HG03066 (cell line): ENCODE measurements at regions not wholly inside any gene's neighbourhood (a gene's known extent, or its start where the extent isn't known, plus 50 kb on each side); places are given as distances from the start of the nearest gene placed in this dataset.

Source experiments
- ATAC-seq: cut with Tn5 transposase; IDR thresholded peaks from one replicate; pipeline ENCODE4 v1.9.1; 2021; ENCODE audit warnings: low read depth; ENCODE audit not compliant: unreplicated experiment

- ATAC-seq = no peak
These were observed 399.9 kb upstream of the MARCKS start for GRCh38 chr6:113457198-113457597.

GRCh38 chr6:113457751-113458150 is 399.4 kb upstream of the MARCKS start:
- ATAC-seq = no peak

GRCh38 chr6:113458368-113459010 is 398.7 kb upstream of the MARCKS start:
- no peak for ATAC-seq

DNA sequence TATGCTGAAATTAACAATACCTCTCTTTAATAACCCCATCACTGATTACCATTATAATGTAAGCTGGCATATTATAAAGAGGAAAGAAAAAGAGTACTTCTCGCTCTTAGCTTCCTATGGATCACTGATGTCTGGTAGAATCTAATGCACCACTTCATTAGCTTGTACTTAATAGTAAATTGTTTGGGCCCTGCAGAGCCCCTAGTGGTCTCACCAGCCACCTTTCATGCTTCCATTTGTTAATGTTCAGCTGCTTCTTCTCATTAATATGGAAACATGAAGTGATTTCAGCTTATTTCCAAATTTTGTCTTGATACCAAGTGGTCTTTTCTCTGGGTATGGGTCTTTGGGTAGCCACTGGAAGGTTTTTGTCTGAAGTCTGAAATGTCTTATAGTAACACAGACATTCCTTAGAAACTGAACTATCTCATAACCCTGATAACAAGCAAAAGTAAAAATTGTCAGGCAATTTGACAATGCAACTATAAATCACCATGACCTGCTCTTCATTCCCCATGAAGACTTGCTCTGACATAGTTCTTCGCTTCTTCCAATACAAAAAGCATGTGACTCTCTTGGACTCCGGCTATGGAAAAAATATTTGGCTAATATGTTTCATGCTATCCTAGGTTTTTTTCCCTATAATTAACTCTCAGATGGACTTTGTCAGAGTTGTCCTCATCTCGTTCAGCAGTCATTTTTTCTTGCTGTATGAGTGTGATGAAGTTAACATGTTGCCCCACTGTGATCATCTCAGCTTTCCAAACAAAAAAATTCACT is 395.8 kb upstream of the MARCKS start:
- ATAC-seq = no peak

GRCh38 chr6:113464536-113464935 is 392.6 kb upstream of the MARCKS start:
- no peak for ATAC-seq

DNA sequence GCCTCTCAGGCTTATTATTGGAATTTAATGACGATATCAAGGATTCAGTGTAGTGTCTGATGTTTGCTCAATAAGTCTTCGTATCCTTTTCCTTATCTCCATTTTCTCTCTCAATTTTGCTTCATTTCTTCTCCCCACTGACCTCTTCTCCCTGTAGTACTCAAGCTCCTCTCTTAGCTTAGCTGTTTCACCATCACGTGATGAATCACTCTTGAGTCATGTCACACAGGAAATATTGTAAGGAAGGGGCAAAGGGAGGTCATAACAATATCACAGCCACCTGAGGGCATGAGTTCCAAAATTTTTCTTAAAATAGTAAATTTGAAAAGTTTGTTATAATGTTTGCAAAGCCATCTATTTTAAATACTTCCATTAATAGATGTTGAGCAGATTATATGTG is 392.2 kb upstream of the MARCKS start:
- ATAC-seq = no peak

- ATAC-seq = no peak
These were observed 390.6 kb upstream of the MARCKS start for GRCh38 chr6:113466526-113466925.

DNA sequence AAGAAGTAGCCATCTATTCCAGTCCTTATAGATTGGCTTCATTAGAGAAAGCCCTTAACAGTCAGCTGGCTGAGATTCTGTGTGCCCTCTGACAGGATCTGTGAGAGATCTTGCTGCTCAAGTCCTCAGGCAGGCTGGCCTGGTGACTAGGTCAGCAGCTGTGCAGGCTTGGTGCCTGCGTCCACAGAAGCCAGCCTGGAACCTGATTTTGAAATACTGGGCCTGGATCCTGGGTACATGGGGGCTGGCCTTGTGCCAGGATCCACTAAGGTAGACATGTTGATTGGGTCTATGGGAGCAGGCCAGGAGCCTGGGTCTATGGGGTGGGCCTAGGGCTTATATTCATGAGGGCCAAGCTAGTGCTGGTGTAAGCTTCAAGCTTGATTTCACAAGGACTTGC is 381.8 kb upstream of the MARCKS start:
- ATAC-seq = no peak

- no peak for ATAC-seq
These were observed 380.0 kb upstream of the MARCKS start for GRCh38 chr6:113476937-113477839.

DNA sequence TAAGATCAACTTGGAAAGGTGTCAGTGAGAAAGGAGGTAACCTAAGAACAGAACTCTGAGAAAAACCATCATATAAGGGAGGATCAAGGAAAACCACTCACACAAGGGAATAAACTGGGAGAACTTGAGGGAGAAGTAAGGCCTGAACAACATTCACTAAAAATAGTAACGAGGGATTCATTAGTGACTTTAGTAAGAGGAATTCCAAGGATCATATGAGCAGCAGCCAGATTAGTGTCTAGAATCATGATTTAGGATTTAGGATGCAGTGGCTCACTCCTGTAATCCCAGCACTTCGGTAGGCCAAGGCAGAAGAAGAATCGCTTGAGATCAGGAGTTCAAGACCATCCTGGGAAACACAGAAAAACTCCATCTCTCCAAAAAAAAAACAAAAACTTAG is 376.5 kb upstream of the MARCKS start:
- no peak for ATAC-seq

GRCh38 chr6:113481458-113481857 is 375.7 kb upstream of the MARCKS start:
- no peak for ATAC-seq

- no peak for ATAC-seq
These were observed 375.2 kb upstream of the MARCKS start for GRCh38 chr6:113481910-113482309.

GRCh38 chr6:113482771-113483170 is 374.4 kb upstream of the MARCKS start:
- ATAC-seq = no peak

DNA sequence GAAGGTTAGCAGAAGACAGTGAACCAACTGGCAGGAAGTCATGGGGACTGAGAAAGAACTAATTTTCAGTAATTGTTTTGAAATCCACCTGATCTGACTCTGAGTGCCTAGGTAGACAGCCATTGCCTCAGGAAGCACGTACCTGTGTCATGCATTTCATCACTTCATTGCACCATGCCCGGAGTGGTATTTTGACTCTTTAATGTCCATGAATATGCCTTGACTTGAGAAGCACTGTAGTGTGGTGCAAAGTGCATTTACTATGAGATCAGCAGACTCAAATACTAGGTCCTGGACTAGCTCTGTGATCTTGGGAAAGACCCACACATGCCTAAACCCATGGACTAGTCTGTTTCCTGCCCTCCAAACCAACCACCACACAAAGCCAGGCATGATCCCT is 370.9 kb upstream of the MARCKS start:
- ATAC-seq = no peak

- ATAC-seq = no peak
These were observed 369.6 kb upstream of the MARCKS start for GRCh38 chr6:113487489-113488058.

- ATAC-seq = no peak
These were observed 369.1 kb upstream of the MARCKS start for GRCh38 chr6:113488061-113488460.

- no peak for ATAC-seq
These were observed 368.1 kb upstream of the MARCKS start for GRCh38 chr6:113488812-113489685.

GRCh38 chr6:113489952-113490746 is 367.0 kb upstream of the MARCKS start:
- no peak for ATAC-seq

DNA sequence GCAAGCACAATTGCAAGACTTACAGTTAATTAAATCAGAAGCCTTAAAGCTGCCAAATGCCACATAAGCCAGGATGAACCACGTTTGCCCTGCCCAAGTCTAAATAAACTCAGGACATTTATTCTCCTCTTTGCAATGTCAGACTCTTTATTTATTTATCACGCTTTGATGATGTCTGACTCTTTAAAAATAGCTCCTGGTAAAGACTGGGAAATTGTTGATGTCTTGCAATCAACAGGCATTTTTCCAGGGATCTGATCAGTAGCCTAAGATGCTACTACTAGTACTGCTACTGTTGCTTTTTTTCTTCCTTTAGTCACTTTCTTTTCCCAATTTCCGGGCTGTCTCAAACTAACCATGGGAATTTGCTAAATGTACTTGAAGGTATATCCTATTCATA is 365.8 kb upstream of the MARCKS start:
- ATAC-seq = no peak
